Skeletal muscle satellite cell (primary cell): ENCODE measurements at regions not wholly inside any gene's neighbourhood (a gene's known extent, or its start where the extent isn't known, plus 50 kb on each side); places are given as distances from the start of the nearest gene placed in this dataset.

Source experiments
- H3K27me3 ChIP-seq: 2 replicates; pipeline ENCODE4 v1.7.0; 2013; ENCODE audit warnings: low read length; ENCODE audit not compliant: control insufficient read depth, insufficient read depth
- H3K36me3 ChIP-seq: 2 replicates; pipeline ENCODE4 v1.7.0; 2013; ENCODE audit warnings: mild to moderate bottlenecking, control low read depth, low read length; ENCODE audit not compliant: insufficient read depth
- H3K4me1 ChIP-seq: 2 replicates; pipeline ENCODE4 v1.7.0; 2013; ENCODE audit warnings: low read length; ENCODE audit not compliant: control insufficient read depth, insufficient read depth
- H3K4me2 ChIP-seq: 2 replicates; pipeline ENCODE4 v1.7.0; 2013; ENCODE audit warnings: mild to moderate bottlenecking, low read length
- H3K4me3 ChIP-seq: 2 replicates; pipeline ENCODE4 v1.7.0; 2013; ENCODE audit warnings: low read length
- H3K9ac ChIP-seq: 2 replicates; pipeline ENCODE4 v1.7.0; 2013; ENCODE audit warnings: mild to moderate bottlenecking, low read depth, low read length, moderate library complexity
- H3K9me3 ChIP-seq: replicated peaks from 2 replicates; pipeline ENCODE4 v1.7.0; 2013; ENCODE audit warnings: mild to moderate bottlenecking, control low read depth, low read length

GRCh38 chr3:187971629-187972028, 182.3 kb upstream of the LPP start:
- Histone ChIP-seq H3K4me3 (no peak overlapping the region), H3K9me3 (no peaks in the 10 kb centered on the region), H3K27me3 (peaks cover 3% of the 10 kb centered on the region), H3K36me3 (no peaks in the 10 kb centered on the region), H3K4me2 (no peak overlapping the region), H3K9ac (no peak overlapping the region), H3K4me1 (peaks cover 26% of the 10 kb centered on the region)

- Histone ChIP-seq H3K4me1 (peaks cover 26% of the 10 kb centered on the region), H3K9me3 (no peaks in the 10 kb centered on the region), H3K36me3 (no peaks in the 10 kb centered on the region), H3K4me2 (no peak overlapping the region), H3K9ac (no peak overlapping the region), H3K27me3 (no peaks in the 10 kb centered on the region), H3K4me3 (no peak overlapping the region)
Measured at GRCh38 chr3:187972454-187972853, 181.5 kb upstream of the LPP start.

- no peaks in the 10 kb centered on the region for H3K27me3 ChIP-seq
- peaks cover 12% of the 10 kb centered on the region for H3K4me1 ChIP-seq
- no peaks in the 10 kb centered on the region for H3K9me3 ChIP-seq
- H3K9ac ChIP-seq = no peak overlapping the region
- H3K36me3 ChIP-seq = no peaks in the 10 kb centered on the region
- H3K4me3 ChIP-seq = no peak overlapping the region
- H3K4me2 ChIP-seq = no peak overlapping the region
Measured at GRCh38 chr3:187973977-187974870, 179.7 kb upstream of the LPP start.

- no peaks in the 10 kb centered on the region for H3K9me3 ChIP-seq
- no peak overlapping the region for H3K4me2 ChIP-seq
- H3K4me3 ChIP-seq = no peak overlapping the region
- H3K27me3 ChIP-seq = no peaks in the 10 kb centered on the region
- peaks cover 10% of the 10 kb centered on the region for H3K4me1 ChIP-seq
- H3K9ac ChIP-seq = no peak overlapping the region
- no peaks in the 10 kb centered on the region for H3K36me3 ChIP-seq
Measured at GRCh38 chr3:187974871-187975271, 179.1 kb upstream of the LPP start.

- no peak overlapping the region for H3K9ac ChIP-seq
- H3K27me3 ChIP-seq = no peaks in the 10 kb centered on the region
- no peaks in the 10 kb centered on the region for H3K9me3 ChIP-seq
- H3K4me3 ChIP-seq = no peak overlapping the region
- peaks cover 10% of the 10 kb centered on the region for H3K4me1 ChIP-seq
- H3K36me3 ChIP-seq = no peaks in the 10 kb centered on the region
- no peak overlapping the region for H3K4me2 ChIP-seq
Measured at GRCh38 chr3:187975561-187976364, 178.2 kb upstream of the LPP start.

- H3K4me2 ChIP-seq = no peak overlapping the region
- H3K9me3 ChIP-seq = no peaks in the 10 kb centered on the region
- peaks cover 10% of the 10 kb centered on the region for H3K4me1 ChIP-seq
- H3K27me3 ChIP-seq = no peaks in the 10 kb centered on the region
- no peak overlapping the region for H3K9ac ChIP-seq
- H3K36me3 ChIP-seq = no peaks in the 10 kb centered on the region
- no peak overlapping the region for H3K4me3 ChIP-seq
Measured at GRCh38 chr3:187976365-187976900, 177.5 kb upstream of the LPP start.

- Histone ChIP-seq H3K36me3 (no peaks in the 10 kb centered on the region), H3K27me3 (no peaks in the 10 kb centered on the region), H3K4me1 (peaks cover 10% of the 10 kb centered on the region), H3K4me2 (no peak overlapping the region), H3K9me3 (no peaks in the 10 kb centered on the region), H3K9ac (no peak overlapping the region), H3K4me3 (no peak overlapping the region)
Measured at GRCh38 chr3:187977659-187978058, 176.3 kb upstream of the LPP start.

GRCh38 chr3:187978433-187979011, 175.4 kb upstream of the LPP start:
- Histone ChIP-seq H3K27me3 (no peaks in the 10 kb centered on the region), H3K9me3 (no peaks in the 10 kb centered on the region), H3K4me2 (no peak overlapping the region), H3K9ac (no peak overlapping the region), H3K4me1 (peaks cover 10% of the 10 kb centered on the region), H3K36me3 (no peaks in the 10 kb centered on the region), H3K4me3 (no peak overlapping the region)

- Histone ChIP-seq H3K36me3 (no peaks in the 10 kb centered on the region), H3K9me3 (no peaks in the 10 kb centered on the region), H3K4me1 (peaks cover 10% of the 10 kb centered on the region), H3K4me2 (no peak overlapping the region), H3K9ac (no peak overlapping the region), H3K4me3 (no peak overlapping the region), H3K27me3 (no peaks in the 10 kb centered on the region)
Measured at GRCh38 chr3:187979564-187979963, 174.4 kb upstream of the LPP start.

- Histone ChIP-seq H3K4me1 (peaks cover 8% of the 10 kb centered on the region), H3K27me3 (no peaks in the 10 kb centered on the region), H3K9me3 (no peaks in the 10 kb centered on the region), H3K4me2 (no peak overlapping the region), H3K4me3 (no peak overlapping the region), H3K9ac (no peak overlapping the region), H3K36me3 (no peaks in the 10 kb centered on the region)
Measured at GRCh38 chr3:187980861-187981260, 173.1 kb upstream of the LPP start.

GRCh38 chr3:187982142-187982541, 171.8 kb upstream of the LPP start:
- Histone ChIP-seq H3K9me3 (no peaks in the 10 kb centered on the region), H3K4me3 (no peak overlapping the region), H3K36me3 (no peaks in the 10 kb centered on the region), H3K9ac (no peak overlapping the region), H3K4me2 (no peak overlapping the region), H3K4me1 (peaks cover 15% of the 10 kb centered on the region), H3K27me3 (no peaks in the 10 kb centered on the region)
